ENCODE measurements at regions not wholly inside any gene's neighbourhood (a gene's known extent, or its start where the extent isn't known, plus 50 kb on each side); places are given as distances from the start of the nearest gene placed in this dataset.
A peak's percentile ranks its signal among the peaks of the same experiment; 100 is the strongest.

- H3K18ac ChIP-seq (ENCODE audit: low read depth in 1 of 2, low read length in 2 of 2) = no peak overlapping the region
- no peak overlapping the region for H3K23ac ChIP-seq (ENCODE audit: low read length in 2 of 2)
- H3K4ac ChIP-seq (ENCODE audit: low read depth in 1 of 2, low read length in 2 of 2) = no peak overlapping the region
- H3K4me2 ChIP-seq (ENCODE audit: low read length, poor library complexity, severe bottlenecking) = no peak overlapping the region
- peak overlapping the region; percentile 36 for H2AFZ ChIP-seq (ENCODE audit: low read depth, low read length)
- no peaks in the 10 kb centered on the region for H3K9me3 ChIP-seq (ENCODE audit: control insufficient read depth, low read length)
- H4K91ac ChIP-seq (ENCODE audit: low read length) = no peak overlapping the region
- no peak overlapping the region for H4K8ac ChIP-seq (ENCODE audit: low read length)
- peaks cover 2% of the 10 kb centered on the region for H3K79me1 ChIP-seq (replicated peaks; ENCODE audit: low read length, poor library complexity, severe bottlenecking)
- 67% methylated on average over 2 of the region's 4 CpGs for WGBS
- no peak overlapping the region for H3K4me3 ChIP-seq (ENCODE audit: insufficient read depth in 1 of 2, low read depth in 1 of 2, low read length in 2 of 2)
- no peaks in the 10 kb centered on the region for H3K27me3 ChIP-seq (ENCODE audit: control insufficient read depth in 1 of 2, insufficient read depth in 1 of 2, low read length in 2 of 2)
- H2BK12ac ChIP-seq (ENCODE audit: low read length in 2 of 2) = no peak overlapping the region
- peak; percentile 75 for DNase-seq
- no peak overlapping the region for H2BK15ac ChIP-seq (ENCODE audit: low read depth, poor library complexity, severe bottlenecking)
- H2BK120ac ChIP-seq (ENCODE audit: low read depth, low read length) = no peak overlapping the region
- H3K9ac ChIP-seq (ENCODE audit: low read length) = peak overlapping the region; percentile 74
- no peak overlapping the region for H3K27ac ChIP-seq (ENCODE audit: low read length, poor library complexity, severe bottlenecking)
- peaks cover 3% of the 10 kb centered on the region for H3K4me1 ChIP-seq (ENCODE audit: control insufficient read depth, insufficient read depth, low read depth, low read length)
- H3K14ac ChIP-seq (ENCODE audit: low read length in 2 of 2) = no peak overlapping the region
- H2AK5ac ChIP-seq (ENCODE audit: low read length, severe bottlenecking) = no peak overlapping the region
- no peak overlapping the region for H2BK5ac ChIP-seq (ENCODE audit: low read depth, low read length, poor library complexity, severe bottlenecking)
- H3K36me3 ChIP-seq (ENCODE audit: control insufficient read depth in 1 of 2, insufficient read depth in 2 of 2, low read depth in 1 of 2, low read length in 2 of 2) = no peaks in the 10 kb centered on the region
Measured at GRCh38 chr1:222909586-222909985, 94.7 kb downstream of the DISP1 start.

- Histone ChIP-seq H4K91ac (ENCODE audit: low read length) (no peak overlapping the region), H3K4me3 (ENCODE audit: insufficient read depth in 1 of 2, low read depth in 1 of 2, low read length in 2 of 2) (peak overlapping the region in 1 of 2 experiments; percentile 13), H3K27me3 (ENCODE audit: control insufficient read depth in 1 of 2, insufficient read depth in 1 of 2, low read length in 2 of 2) (no peaks in the 10 kb centered on the region), H3K23ac (ENCODE audit: low read length in 2 of 2) (no peak overlapping the region), H3K18ac (ENCODE audit: low read depth in 1 of 2, low read length in 2 of 2) (no peak overlapping the region), H4K8ac (ENCODE audit: low read length) (no peak overlapping the region), H2BK5ac (ENCODE audit: low read depth, low read length, poor library complexity, severe bottlenecking) (no peak overlapping the region), H3K27ac (ENCODE audit: low read length, poor library complexity, severe bottlenecking) (no peak overlapping the region), H3K9ac (ENCODE audit: low read length) (peak overlapping the region; percentile 74), H3K4me2 (ENCODE audit: low read length, poor library complexity, severe bottlenecking) (no peak overlapping the region), H2BK12ac (ENCODE audit: low read length in 2 of 2) (no peak overlapping the region), H2BK120ac (ENCODE audit: low read depth, low read length) (no peak overlapping the region), H2AFZ (ENCODE audit: low read depth, low read length) (no peak overlapping the region), H3K36me3 (ENCODE audit: control insufficient read depth in 1 of 2, insufficient read depth in 2 of 2, low read depth in 1 of 2, low read length in 2 of 2) (no peaks in the 10 kb centered on the region), H3K14ac (ENCODE audit: low read length in 2 of 2) (no peak overlapping the region), H3K79me1 (replicated peaks; ENCODE audit: low read length, poor library complexity, severe bottlenecking) (peaks cover 4% of the 10 kb centered on the region), H2AK5ac (ENCODE audit: low read length, severe bottlenecking) (no peak overlapping the region), H3K4ac (ENCODE audit: low read depth in 1 of 2, low read length in 2 of 2) (no peak overlapping the region), H3K9me3 (ENCODE audit: control insufficient read depth, low read length) (no peaks in the 10 kb centered on the region), H3K4me1 (ENCODE audit: control insufficient read depth, insufficient read depth, low read depth, low read length) (peaks cover 2% of the 10 kb centered on the region), H2BK15ac (ENCODE audit: low read depth, poor library complexity, severe bottlenecking) (no peak overlapping the region)
- DNase-seq = peak; percentile 20
Measured at GRCh38 chr1:222910699-222911098, 95.9 kb downstream of the DISP1 start.

GRCh38 chr1:222911866-222912265 is 97.0 kb downstream of the DISP1 start:
- H2BK15ac ChIP-seq (ENCODE audit: low read depth, poor library complexity, severe bottlenecking) = no peak overlapping the region
- H3K27me3 ChIP-seq (ENCODE audit: control insufficient read depth in 1 of 2, insufficient read depth in 1 of 2, low read length in 2 of 2) = no peaks in the 10 kb centered on the region
- no peak overlapping the region for H2BK120ac ChIP-seq (ENCODE audit: low read depth, low read length)
- H2AFZ ChIP-seq (ENCODE audit: low read depth, low read length) = no peak overlapping the region
- H3K9me3 ChIP-seq (ENCODE audit: control insufficient read depth, low read length) = peaks cover 7% of the 10 kb centered on the region
- H2BK5ac ChIP-seq (ENCODE audit: low read depth, low read length, poor library complexity, severe bottlenecking) = no peak overlapping the region
- H2AK5ac ChIP-seq (ENCODE audit: low read length, severe bottlenecking) = no peak overlapping the region
- H3K4me3 ChIP-seq (ENCODE audit: insufficient read depth in 1 of 2, low read depth in 1 of 2, low read length in 2 of 2) = peak overlapping the region in 1 of 2 experiments; percentile 17
- H3K14ac ChIP-seq (ENCODE audit: low read length in 2 of 2) = no peak overlapping the region
- no peak overlapping the region for H3K18ac ChIP-seq (ENCODE audit: low read depth in 1 of 2, low read length in 2 of 2)
- no peak overlapping the region for H3K4me2 ChIP-seq (ENCODE audit: low read length, poor library complexity, severe bottlenecking)
- peaks cover 7% of the 10 kb centered on the region for H3K79me1 ChIP-seq (replicated peaks; ENCODE audit: low read length, poor library complexity, severe bottlenecking)
- H3K4ac ChIP-seq (ENCODE audit: low read depth in 1 of 2, low read length in 2 of 2) = no peak overlapping the region
- WGBS = no CpG with 5 or more reads among the region's 1 CpG
- peak overlapping the region; percentile 74 for H3K9ac ChIP-seq (ENCODE audit: low read length)
- peaks cover 2% of the 10 kb centered on the region for H3K4me1 ChIP-seq (ENCODE audit: control insufficient read depth, insufficient read depth, low read depth, low read length)
- H2BK12ac ChIP-seq (ENCODE audit: low read length in 2 of 2) = no peak overlapping the region
- H3K27ac ChIP-seq (ENCODE audit: low read length, poor library complexity, severe bottlenecking) = peak overlapping the region; percentile 37
- DNase-seq = peak; percentile 33
- H4K8ac ChIP-seq (ENCODE audit: low read length) = no peak overlapping the region
- peaks cover 0 to 1% of the 10 kb centered on the region in 2 experiments for H3K36me3 ChIP-seq (ENCODE audit: control insufficient read depth in 1 of 2, insufficient read depth in 2 of 2, low read depth in 1 of 2, low read length in 2 of 2)
- no peak overlapping the region for H4K91ac ChIP-seq (ENCODE audit: low read length)
- no peak overlapping the region for H3K23ac ChIP-seq (ENCODE audit: low read length in 2 of 2)

DNA sequence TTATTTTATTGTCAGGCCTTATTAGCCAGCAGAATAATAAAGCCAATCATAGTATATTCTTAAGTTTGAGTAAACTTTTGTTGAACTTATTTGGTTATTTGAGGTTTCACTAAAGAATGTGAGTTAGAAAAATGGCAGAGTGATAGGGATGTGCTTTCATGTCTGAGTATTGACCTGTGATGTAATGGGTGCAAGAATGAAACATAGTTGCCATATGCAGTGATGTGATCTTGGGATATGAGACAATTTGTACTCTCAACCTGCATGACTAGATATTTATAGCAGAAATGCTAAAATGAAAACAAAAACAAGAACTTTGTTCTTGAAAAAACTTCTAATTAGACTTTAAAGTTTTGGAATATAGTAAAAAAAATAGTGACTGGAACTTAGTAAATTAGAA is 97.9 kb downstream of the DISP1 start:
- Histone ChIP-seq H3K4me3 (ENCODE audit: insufficient read depth in 1 of 2, low read depth in 1 of 2, low read length in 2 of 2) (peak overlapping the region in 1 of 2 experiments; percentile 17), H3K9me3 (ENCODE audit: control insufficient read depth, low read length) (peaks cover 15% of the 10 kb centered on the region), H3K4me2 (ENCODE audit: low read length, poor library complexity, severe bottlenecking) (no peak overlapping the region), H2BK12ac (ENCODE audit: low read length in 2 of 2) (no peak overlapping the region), H3K4ac (ENCODE audit: low read depth in 1 of 2, low read length in 2 of 2) (no peak overlapping the region), H3K18ac (ENCODE audit: low read depth in 1 of 2, low read length in 2 of 2) (no peak overlapping the region), H2BK5ac (ENCODE audit: low read depth, low read length, poor library complexity, severe bottlenecking) (no peak overlapping the region), H3K14ac (ENCODE audit: low read length in 2 of 2) (no peak overlapping the region), H2AFZ (ENCODE audit: low read depth, low read length) (no peak overlapping the region), H2BK120ac (ENCODE audit: low read depth, low read length) (no peak overlapping the region), H3K9ac (ENCODE audit: low read length) (peak overlapping the region; percentile 74), H2AK5ac (ENCODE audit: low read length, severe bottlenecking) (no peak overlapping the region), H3K23ac (ENCODE audit: low read length in 2 of 2) (no peak overlapping the region), H4K91ac (ENCODE audit: low read length) (no peak overlapping the region), H2BK15ac (ENCODE audit: low read depth, poor library complexity, severe bottlenecking) (no peak overlapping the region), H3K27me3 (ENCODE audit: control insufficient read depth in 1 of 2, insufficient read depth in 1 of 2, low read length in 2 of 2) (no peaks in the 10 kb centered on the region), H3K4me1 (ENCODE audit: control insufficient read depth, insufficient read depth, low read depth, low read length) (peaks cover 2% of the 10 kb centered on the region), H3K79me1 (replicated peaks; ENCODE audit: low read length, poor library complexity, severe bottlenecking) (peaks cover 11% of the 10 kb centered on the region), H4K8ac (ENCODE audit: low read length) (no peak overlapping the region), H3K36me3 (ENCODE audit: control insufficient read depth in 1 of 2, insufficient read depth in 2 of 2, low read depth in 1 of 2, low read length in 2 of 2) (peaks cover 3% of the 10 kb centered on the region in 2 experiments), H3K27ac (ENCODE audit: low read length, poor library complexity, severe bottlenecking) (no peak overlapping the region)
- DNase-seq = no peak

Measured in mesenchymal stem cell (in vitro differentiated cells and primary cell).